ENCODE measurements at regions not wholly inside any gene's neighbourhood (a gene's known extent, or its start where the extent isn't known, plus 50 kb on each side); places are given as distances from the start of the nearest gene placed in this dataset.

DNA sequence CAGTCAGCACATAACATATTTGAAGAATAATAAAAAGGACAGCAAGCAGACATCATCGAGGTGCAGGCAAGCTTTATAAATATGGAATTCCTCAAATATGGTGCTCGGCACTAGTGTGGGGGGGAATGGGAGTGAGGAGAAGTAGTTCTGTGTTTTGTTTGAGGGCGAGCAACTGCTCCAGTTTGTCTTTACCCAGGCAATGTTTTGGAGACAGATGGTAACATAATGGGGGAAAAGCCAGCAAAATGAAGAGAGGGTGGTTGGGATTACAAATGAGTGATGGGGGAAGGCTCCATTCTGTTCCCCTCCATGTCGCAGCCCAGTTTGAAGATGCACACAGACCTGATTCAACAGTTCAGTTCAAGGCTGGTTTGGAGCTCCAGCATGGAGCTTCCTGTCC is 572.9 kb upstream of the DIPK2B start:
- ATAC-seq (no peak), DNase-seq (no peak)
- intact Hi-C loops (cut with DNase I), result no loop called here

DNA sequence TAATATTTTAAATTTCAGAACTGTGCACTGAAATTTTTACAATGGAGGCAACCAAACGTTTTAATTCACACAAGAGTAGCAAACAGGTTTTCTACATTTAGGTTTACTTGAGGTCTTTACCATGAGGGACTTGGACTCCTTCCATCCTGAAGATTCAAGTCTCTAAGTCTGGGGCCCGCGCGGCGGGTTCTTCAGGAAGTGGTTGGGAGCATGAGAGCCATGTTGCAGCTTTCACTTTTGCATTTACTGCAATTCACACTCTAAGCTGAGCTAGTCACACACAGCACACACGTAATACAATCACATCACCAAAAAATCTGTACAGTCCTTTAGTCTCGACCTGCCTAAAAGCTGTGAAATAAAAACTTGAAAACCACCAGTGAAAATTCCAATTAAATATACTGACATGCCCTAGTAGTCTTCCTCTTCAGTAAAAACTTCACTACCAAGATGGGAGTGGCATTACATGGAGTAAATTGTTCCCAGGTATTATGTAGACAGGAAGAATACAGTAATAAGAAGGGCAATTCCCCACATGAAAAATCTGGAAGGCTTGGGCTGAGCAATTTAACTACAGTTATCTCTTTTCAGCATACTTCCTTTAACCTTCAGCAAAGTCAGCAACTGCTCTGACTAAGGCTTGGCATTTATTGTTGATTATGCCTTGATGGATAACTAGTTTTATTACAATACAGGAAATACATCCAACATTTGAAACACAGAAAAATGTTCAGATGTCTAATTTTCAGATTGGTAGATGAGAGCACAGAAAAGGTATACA is 571.1 kb upstream of the DIPK2B start:
- ATAC-seq (peak; percentile 18 to 42), DNase-seq (no peak)
- intact Hi-C loops (cut with DNase I), result no loop called here

DNA sequence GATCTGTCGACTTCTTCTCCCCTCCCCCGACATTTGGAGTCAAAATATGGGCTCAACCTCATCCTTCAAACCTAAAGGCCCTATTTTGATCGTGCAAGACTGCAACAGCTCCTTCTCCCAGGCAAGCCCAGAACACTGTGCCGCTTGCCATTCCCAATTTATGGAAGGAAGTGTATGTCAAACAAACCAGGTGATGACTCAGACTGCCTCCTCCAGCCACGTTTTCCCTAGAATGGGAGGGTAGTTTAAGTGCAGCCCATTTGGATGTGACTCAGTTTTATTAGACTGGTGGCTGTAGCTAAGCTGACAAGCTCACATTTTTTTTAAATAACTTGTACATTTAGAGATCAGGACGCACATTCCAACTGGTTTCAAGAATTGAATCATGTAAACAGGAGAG is 570.4 kb upstream of the DIPK2B start:
- intact Hi-C loops (cut with DNase I), result no loop called here
- DNase-seq, result no peak
- ATAC-seq, result peak in 1 of 2 donors; percentile 61

DNA sequence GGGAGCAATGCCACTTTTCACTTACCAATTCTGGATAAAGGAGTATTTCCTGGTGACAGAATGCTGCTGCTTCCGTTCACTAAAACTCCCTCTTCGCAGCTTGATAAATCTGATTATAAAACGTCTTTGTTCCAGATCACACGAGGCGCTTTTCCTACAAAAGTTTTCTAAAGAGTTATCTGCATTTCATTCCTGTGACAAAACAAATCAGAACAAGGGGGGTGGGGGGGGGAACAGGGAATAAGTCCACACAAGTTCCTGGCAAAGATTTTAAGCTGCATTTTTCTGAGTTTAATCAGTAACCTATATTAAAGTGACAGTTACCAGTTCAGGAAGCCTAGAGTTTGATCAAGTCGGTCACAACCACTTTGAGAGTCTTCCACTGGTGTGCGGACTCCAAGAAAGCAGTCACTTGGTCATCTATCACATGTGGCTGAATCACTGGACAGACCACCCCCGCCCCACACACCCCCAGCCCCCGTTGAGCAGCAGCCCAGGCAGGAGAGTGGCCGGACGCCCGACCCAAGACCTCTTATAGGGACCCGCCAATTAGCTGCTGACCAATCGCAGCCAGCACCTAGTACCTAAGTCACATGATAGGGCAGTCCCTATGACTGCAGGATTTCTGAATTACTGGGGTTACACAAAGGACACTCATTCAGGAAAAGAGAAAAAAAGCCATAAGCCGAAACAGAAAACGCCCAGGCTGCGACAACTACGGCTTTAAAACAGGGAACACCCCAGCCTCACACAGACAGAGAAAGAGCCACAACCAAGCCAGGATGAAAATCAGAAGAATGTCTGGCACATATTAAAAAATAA is 569.3 kb upstream of the DIPK2B start:
- ATAC-seq (peak; percentile 83 to 92), DNase-seq (peak; percentile 71)
- intact Hi-C loops (cut with DNase I), result no loop called here

DNA sequence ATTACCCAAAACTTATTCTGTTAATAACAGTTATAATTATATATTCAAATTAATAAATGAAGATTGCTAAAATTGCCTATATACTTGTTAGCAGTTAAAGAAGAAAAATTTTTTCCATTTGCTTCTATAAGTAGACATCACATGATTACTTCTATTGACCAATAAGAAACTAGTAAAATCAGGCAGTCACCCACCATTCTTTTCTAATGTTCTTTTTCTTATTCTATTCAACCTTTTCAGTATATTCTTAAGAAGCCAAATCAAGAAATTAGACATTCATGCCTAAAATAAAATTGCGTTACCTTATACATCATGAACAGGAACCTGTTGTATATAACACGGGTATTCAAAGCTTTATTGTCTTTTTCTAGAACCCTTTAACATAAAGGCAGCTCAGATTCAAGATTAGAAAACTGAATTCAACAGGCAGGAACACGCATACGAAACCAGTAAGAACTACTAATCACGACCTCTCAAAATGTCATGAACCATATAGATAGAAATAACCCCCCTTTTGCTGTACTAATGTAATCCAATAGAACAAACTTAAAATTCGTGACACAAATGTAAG is 568.1 kb upstream of the DIPK2B start:
- no peak for DNase-seq
- intact Hi-C loops (cut with DNase I), result no loop called here
- no peak for ATAC-seq

DNA sequence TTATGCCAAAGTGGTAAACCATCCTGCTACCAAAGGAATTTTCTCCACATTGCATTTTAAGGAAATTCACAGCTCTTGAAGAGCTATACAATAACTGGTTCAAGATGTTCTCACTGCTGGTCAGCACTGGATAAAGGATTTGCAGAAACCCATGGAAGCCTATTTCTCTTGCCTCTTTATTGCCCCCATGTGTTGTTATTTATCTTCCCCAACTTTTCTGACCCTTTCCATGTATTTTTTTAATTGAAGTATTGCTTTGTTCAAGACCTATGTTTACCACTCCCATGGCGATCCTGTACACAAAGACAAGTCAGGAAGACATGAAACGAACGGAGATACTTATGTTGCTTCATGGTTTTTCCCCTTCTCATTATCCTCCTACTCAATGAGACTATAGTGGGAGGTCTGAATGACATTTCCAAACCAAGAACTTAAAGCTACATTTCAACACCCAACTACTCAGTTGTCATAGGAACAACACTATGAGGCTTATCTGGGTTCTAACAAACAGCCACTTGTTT is 566.4 kb upstream of the DIPK2B start:
- ATAC-seq (no peak), DNase-seq (no peak)
- intact Hi-C loops (cut with DNase I), result no loop called here

DNA sequence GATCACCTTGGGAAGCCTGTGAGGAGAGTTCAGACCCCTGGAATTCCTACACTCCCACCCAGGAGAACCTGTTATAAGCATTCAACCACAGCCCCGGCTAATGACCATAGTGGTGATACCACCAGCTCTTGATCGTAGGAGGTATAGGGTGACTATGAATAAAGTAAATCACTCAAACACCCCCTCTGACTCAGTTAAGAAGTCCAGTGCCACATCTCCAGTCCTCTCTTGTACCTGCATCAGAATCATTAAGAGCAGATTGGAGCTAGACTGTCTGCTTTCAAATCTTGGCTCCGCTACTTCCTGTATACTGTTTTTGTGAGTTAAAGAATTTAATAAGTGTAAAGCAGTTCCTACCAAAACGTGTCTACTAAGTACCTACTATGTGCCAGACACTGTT is 565.1 kb upstream of the DIPK2B start:
- ATAC-seq (no peak), DNase-seq (no peak)
- intact Hi-C loops (cut with DNase I), result no loop called here

DNA sequence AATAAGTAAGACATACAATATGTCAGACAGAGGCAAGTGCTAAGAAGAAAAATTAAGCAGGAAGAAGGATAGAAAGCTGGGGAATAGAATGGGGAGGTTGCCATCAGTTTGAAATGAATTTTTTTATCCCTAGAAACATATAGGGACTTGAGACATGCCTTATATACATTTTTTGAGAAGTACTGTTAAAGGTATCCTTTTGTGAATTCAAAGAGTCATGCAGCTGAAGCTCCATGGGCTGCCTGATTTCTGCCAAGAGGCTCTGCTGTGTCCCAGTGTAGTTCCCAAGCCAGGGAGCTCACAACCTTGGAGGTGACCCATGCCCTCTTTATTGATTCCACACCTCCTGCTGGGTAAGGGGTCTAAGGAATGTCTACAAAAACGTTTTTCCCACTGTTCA is 564.6 kb upstream of the DIPK2B start:
- DNase-seq (no peak), ATAC-seq (no peak)
- intact Hi-C loops (cut with DNase I), result no loop called here

DNA sequence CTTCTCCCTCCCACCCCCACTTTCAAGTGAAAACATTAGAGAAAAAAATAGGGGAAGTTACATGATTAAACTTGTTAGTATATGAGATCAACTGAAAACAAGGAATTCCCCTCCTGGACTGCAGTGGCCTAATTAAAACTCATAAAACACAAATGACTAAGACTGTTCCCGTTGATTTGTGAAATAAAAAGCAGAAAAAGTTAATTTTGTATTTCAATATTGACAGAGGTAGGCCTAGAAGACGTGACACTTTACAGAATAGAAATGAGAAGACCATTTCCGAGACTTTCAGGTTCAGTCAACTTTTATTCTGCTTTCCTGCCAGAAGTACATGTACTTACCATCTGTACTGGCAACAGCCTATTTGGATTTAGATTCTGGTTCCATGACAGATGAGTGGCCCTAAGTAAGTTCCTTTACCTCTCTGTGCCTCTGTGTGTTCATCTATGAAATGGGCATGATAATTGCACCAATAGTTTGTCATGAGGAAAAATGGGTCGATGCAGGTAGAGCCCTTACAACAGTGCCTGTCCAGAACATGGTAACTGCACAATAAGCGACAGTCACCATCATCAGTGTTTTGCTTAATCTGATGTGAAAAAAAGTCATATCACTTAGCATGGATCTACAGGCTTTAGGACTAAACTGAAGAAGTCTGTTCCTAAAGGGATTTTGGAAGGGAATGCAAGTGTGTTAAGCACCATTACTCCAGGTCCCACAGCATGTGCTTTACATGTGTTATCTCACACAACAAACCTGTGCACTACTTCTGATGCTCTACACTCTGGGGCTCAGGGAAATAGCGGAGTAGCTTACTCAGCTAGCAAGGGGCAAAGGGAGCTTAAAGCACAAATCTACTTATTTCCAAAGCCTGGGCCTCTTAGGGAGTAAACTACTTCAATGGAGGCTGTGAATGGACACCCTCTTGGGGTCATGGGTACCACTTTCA is 562.3 kb upstream of the DIPK2B start:
- intact Hi-C loops (cut with DNase I), result no loop called here
- ATAC-seq, result no peak

DNA sequence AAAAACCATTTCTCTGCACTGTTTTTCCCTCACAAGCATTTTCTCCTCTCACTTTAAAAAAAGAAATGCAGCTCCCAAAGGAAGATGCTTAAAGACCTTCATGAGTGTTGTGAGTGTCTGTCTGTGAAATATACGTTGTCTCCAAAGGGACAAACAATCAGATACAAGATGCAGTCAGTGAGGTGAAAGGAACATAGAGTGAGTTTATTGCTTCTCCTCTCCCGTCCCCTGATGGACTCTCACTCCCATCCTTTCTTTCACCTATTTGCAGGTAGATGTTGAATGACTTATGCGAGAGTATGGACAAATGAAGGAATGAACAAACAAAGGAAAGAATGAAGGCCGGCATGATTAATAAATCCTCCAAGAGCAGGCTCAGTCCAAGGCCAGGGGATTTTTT is 561.2 kb upstream of the DIPK2B start:
- no peak for ATAC-seq
- intact Hi-C loops (cut with DNase I), result no loop called here
- no peak for DNase-seq

More for the DNA sequence above, 562.3 kb upstream of the DIPK2B start:
- no peak for DNase-seq

DNA sequence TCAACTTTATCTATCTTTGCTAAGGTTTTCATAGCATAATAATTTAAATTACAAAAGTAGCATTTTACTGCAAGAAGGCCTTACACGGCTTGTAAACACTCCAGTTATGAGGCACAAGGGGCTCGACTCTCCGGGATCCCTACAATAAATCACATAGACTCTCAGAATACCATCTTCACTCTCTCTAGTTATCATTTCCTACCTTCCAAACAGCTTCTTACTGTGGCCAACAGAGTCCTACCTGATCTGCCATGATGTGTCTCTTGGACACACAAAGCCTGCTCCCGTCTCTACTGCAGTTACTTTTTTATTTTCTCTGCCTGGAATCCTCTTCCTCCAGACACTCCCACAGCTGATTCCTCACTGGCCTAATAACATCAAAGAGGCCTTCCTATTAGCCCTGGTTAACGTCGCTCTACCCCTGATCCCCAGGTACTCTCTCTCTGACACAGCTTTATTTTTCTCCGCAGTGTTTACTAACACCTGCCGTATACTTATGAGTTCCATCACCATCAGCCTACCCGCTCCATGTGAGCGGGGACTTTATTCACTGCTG is 559.6 kb upstream of the DIPK2B start:
- intact Hi-C loops (cut with DNase I), result no loop called here
- ATAC-seq, result no peak
- DNase-seq, result no peak

DNA sequence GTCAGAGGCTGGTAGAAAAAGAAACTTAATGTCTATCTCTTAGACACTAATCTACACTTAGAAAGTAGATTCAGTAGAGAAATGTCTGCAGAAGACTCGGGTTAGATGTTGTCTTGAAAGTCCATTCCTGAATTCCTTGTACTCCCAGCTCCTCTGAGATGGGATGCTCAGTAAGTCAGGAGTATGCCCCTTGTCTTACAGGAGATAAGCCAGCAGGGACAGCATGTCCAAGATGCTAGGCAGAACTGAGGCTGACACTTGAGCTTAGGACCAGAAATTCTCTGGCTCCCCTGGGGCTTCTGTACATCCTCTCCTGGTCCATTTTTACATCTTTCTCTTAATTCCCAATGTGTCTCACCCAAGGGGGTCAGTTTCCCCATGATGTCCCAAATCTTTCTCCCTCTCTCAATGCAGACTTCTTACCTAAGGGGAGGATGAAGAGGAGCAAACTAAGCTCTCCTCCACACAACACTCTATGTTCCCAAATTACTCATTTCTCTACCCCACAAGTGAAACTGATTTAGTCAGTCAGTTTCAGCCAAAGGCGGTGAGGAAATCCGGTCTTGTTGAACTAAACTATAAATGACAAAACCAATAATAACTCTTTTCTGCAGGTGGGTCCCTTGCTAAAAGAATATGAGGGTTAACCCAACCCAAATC is 558.2 kb upstream of the DIPK2B start:
- ATAC-seq (no peak), DNase-seq (no peak)
- intact Hi-C loops (cut with DNase I), result no loop called here

DNA sequence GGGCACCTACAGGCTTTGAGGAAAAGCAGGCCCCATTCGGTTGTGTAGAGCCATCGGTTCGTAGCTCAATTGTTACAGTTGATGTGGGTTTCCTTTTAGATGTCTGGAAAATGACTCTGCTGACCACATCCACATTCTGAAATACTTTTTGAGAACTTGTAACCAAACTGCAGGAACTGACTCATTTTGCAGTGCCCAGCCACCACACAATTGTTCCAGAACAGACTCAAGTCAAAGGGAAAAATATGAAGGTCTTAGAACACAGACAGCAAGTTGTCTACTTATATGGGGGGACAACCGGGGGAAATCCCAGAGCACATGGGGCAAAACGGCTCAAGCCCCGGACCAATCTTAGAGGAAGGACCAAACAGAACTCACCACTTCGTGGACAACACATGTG is 557.6 kb upstream of the DIPK2B start:
- intact Hi-C loops (cut with DNase I), result no loop called here
- DNase-seq, result peak; percentile 20
- peak; percentile 41 to 57 for ATAC-seq

DNA sequence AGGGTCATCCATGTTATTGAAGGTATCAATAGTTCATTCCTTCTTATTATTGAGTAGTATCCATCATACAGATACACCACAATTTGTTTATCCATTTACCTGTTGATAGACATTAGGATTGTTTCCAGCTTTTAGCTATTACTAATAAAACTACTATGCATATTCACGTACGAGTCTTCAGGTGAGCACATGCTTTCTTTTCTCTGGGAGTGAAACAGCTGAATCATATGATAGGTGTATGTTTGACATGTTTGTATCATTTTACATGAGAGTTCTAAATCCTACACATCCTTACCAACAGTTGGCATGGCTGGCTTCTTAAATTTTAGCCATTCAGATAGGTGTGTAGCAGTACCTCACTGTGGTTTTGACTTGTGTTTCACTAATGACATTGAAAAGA is 556.6 kb upstream of the DIPK2B start:
- intact Hi-C loops (cut with DNase I), result no loop called here

DNA sequence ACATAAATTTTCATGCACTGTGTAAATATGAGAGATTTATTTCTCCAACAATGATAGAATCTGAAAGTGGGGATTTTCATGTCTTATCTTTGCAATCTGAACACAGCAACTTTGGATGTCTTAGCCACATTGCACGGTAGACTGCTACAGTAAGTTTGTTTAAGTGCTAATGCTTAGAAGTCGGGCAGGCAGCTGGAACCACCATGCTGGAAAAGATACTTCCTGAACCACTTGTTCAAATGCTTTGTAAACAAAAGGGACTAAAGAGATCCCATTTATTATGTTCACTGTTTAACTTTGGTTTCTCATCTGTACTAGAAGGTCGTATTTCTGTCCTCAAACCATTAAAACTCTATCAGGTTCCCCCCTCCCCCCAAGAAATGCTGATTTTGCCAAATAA is 555.9 kb upstream of the DIPK2B start:
- ATAC-seq (no peak), DNase-seq (no peak)
- intact Hi-C loops (cut with DNase I), result no loop called here

More for the DNA sequence above, 556.6 kb upstream of the DIPK2B start:
- DNase-seq, result no peak
- no peak for ATAC-seq

DNA sequence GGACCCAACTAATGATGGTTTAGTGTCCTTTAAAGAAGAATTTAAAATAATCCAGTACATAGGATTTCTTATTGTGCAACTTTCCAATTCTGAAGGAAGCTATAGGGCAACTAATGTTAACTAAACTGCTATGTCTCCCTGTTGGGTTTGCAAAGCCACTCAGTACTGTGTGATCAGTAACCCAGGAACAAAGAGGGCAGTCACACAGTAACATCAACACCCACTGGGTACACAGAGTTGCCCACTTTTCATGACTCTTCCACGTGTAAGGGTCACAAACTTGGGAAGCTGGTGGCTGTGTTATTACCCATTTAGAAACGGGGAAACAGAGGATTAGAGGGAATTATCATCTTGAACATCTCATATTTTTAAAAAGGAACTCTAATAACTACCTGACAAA is 555.0 kb upstream of the DIPK2B start:
- intact Hi-C loops (cut with DNase I), result no loop called here
- no peak for DNase-seq
- no peak for ATAC-seq

DNA sequence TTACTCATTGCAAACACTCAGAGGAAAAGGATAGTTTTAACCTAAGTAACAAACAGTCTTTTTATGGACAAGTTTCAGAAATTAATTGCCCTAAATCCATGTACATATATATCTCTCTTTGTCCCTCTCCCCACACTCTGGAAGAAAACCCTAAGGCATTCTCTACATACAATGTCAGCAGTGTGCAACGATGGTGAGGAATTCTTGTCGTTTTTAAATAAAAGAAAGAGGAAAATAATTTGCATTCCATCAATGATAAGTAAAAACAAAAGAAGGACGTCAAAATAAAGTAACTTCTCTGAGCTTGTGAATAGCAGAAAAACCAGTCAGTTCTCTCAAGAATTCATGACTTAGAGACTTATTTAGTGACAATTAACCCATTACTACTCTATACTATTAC is 550.5 kb upstream of the DIPK2B start:
- intact Hi-C loops (cut with DNase I), result no loop called here
- DNase-seq (no peak), ATAC-seq (no peak)

DNA sequence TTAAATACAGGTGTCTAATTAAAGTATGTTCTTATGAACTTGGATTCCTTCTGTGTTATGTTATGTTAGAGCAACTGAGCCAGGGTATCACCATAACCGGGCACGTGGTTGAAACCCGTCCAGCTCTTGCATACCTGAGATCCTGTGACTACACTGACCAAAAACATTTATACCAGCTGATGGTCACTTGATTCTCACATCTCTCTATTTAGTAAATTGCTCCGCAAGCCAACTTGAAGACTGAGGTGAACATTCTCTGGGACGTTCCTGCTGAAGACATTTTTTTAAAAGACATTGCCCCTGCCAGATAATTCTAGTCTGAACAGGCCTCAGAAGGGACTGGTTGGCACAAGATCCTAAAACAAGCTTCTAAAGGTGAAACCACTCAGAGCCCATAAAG is 550.0 kb upstream of the DIPK2B start:
- ATAC-seq, result no peak
- intact Hi-C loops (cut with DNase I), result no loop called here
- DNase-seq, result no peak

Data from left cardiac atrium (tissue), 4 donors.